Activated CD8-positive, alpha-beta T cell treated with anti-CD3 and anti-CD28 coated beads for 36 hours (primary cell): ENCODE measurements at regions not wholly inside any gene's neighbourhood (a gene's known extent, or its start where the extent isn't known, plus 50 kb on each side); places are given as distances from the start of the nearest gene placed in this dataset.

Experiments
- ATAC-seq: fragments of 200-7000 bp; cut with Tn5 transposase; one replicate; pipeline ENCODE4 v1.10.0; 2021; ENCODE audit warnings: mild to moderate bottlenecking, moderate library complexity
- CTCF ChIA-PET: fragments of 350-600 bp; sonication (Branson Sonifier 250); formaldehyde crosslinking; loops from one replicate; lab custom pipeline; 2021; ENCODE audit warnings: antibody characterized with exemption; lab: Charles Lee
- POLR2A ChIA-PET: fragments of 350-600 bp; sonication (Branson Sonifier 250); formaldehyde crosslinking; loops from one replicate; lab custom pipeline; 2021; ENCODE audit warnings: antibody characterized with exemption; lab: Charles Lee
- DNase-seq: peaks from one replicate; pipeline ENCODE4 v3.0.0-alpha.2; 2020
- H3K27ac Mint-ChIP-seq: one replicate; pipeline ENCODE4 v1.8.0; 2021; ENCODE audit warnings: mild to moderate bottlenecking, mixed read lengths
- H3K27me3 Mint-ChIP-seq: one replicate; pipeline ENCODE4 v1.8.0; 2021; ENCODE audit warnings: mixed read lengths
- H3K36me3 Mint-ChIP-seq: one replicate; pipeline ENCODE4 v1.8.0; 2021; ENCODE audit warnings: low read depth, mixed read lengths
- H3K4me1 Mint-ChIP-seq: one replicate; pipeline ENCODE4 v1.8.0; 2021; ENCODE audit warnings: low read depth, mixed read lengths
- H3K4me3 Mint-ChIP-seq: one replicate; pipeline ENCODE4 v1.8.0; 2021; ENCODE audit warnings: mild to moderate bottlenecking, moderate library complexity, mixed read lengths
- H3K9me3 Mint-ChIP-seq: one replicate; pipeline ENCODE4 v1.8.0; 2021; ENCODE audit warnings: mixed read lengths
- CTCF ChIP-seq: fragments of 200-600 bp; IDR thresholded peaks from one replicate; pipeline ENCODE4 v1.8.0; 2022; ENCODE audit warnings: antibody characterized with exemption, mild to moderate bottlenecking
- intact Hi-C: fragments of 100-400 bp; cut with micrococcal nuclease; formaldehyde crosslinking; loops from one replicate; pipeline ENCODE4 v1.10.0; 2022

GRCh38 chr20:21808863-21809664 lies 103.6 kb downstream of the PAX1 start:
- Mint-ChIP-seq H3K4me3 (no peak overlapping the region), H3K4me1 (no peaks in the 10 kb centered on the region), H3K36me3 (no peaks in the 10 kb centered on the region), H3K27ac (no peak overlapping the region), H3K27me3 (no peaks in the 10 kb centered on the region), H3K9me3 (peaks cover 7% of the 10 kb centered on the region)
- intact Hi-C loops = no loop called here
- ATAC-seq = no peak
- ChIA-PET CTCF (interaction anchor here (0.7 to 1.2 kb wide), 4 partner anchors 9 to 90 kb away, joined by 3 to 4 read pairs (median 4); no protein-coding TSS in a partner anchor), POLR2A (no interaction called here)
- TF ChIP-seq CTCF = peak; percentile 93
- DNase-seq = peak; percentile 58

GRCh38 chr20:21808139-21808538 lies 102.7 kb downstream of the PAX1 start:
- no peak for ATAC-seq

GRCh38 chr20:21804802-21805201 lies 99.3 kb downstream of the PAX1 start:
- Mint-ChIP-seq H3K36me3 (no peaks in the 10 kb centered on the region), H3K27ac (no peak overlapping the region), H3K9me3 (peaks cover 7% of the 10 kb centered on the region), H3K4me3 (no peak overlapping the region), H3K4me1 (no peaks in the 10 kb centered on the region), H3K27me3 (no peaks in the 10 kb centered on the region)
- ChIA-PET POLR2A (no interaction called here), CTCF (no interaction called here)
- no peak for ATAC-seq
- no peak for DNase-seq
- intact Hi-C loops = no loop called here
- TF ChIP-seq CTCF = no peak

More at GRCh38 chr20:21808139-21808538, 102.7 kb downstream of the PAX1 start:
- DNase-seq = no peak
- POLR2A ChIA-PET = no interaction called here
- Mint-ChIP-seq H3K36me3 (no peaks in the 10 kb centered on the region), H3K4me1 (no peaks in the 10 kb centered on the region), H3K27ac (no peak overlapping the region), H3K4me3 (no peak overlapping the region), H3K9me3 (peaks cover 7% of the 10 kb centered on the region), H3K27me3 (no peaks in the 10 kb centered on the region)
- CTCF ChIA-PET = interaction anchor here (1.2 kb wide), 1 partner anchor 89 kb away, joined by 4 read pairs; no protein-coding TSS in a partner anchor
- TF ChIP-seq CTCF = no peak
- intact Hi-C loops = no loop called here

- Mint-ChIP-seq H3K9me3 (no peaks in the 10 kb centered on the region), H3K4me1 (no peaks in the 10 kb centered on the region)
- CTCF ChIA-PET = no interaction called here
Measured at GRCh38 chr20:21801193-21801592, 95.7 kb downstream of the PAX1 start.

More at GRCh38 chr20:21801193-21801592, 95.7 kb downstream of the PAX1 start:
- ATAC-seq (no peak), DNase-seq (no peak)
- no peak for TF ChIP-seq CTCF
- intact Hi-C loops = no loop called here
- peaks cover 2% of the 10 kb centered on the region for H3K27me3 Mint-ChIP-seq
- H3K36me3 Mint-ChIP-seq = no peaks in the 10 kb centered on the region
- no peak overlapping the region for H3K4me3 Mint-ChIP-seq
- H3K27ac Mint-ChIP-seq = no peak overlapping the region
- POLR2A ChIA-PET = no interaction called here
